ENCODE measurements at regions not wholly inside any gene's neighbourhood (a gene's known extent, or its start where the extent isn't known, plus 50 kb on each side); places are given as distances from the start of the nearest gene placed in this dataset.

DNA sequence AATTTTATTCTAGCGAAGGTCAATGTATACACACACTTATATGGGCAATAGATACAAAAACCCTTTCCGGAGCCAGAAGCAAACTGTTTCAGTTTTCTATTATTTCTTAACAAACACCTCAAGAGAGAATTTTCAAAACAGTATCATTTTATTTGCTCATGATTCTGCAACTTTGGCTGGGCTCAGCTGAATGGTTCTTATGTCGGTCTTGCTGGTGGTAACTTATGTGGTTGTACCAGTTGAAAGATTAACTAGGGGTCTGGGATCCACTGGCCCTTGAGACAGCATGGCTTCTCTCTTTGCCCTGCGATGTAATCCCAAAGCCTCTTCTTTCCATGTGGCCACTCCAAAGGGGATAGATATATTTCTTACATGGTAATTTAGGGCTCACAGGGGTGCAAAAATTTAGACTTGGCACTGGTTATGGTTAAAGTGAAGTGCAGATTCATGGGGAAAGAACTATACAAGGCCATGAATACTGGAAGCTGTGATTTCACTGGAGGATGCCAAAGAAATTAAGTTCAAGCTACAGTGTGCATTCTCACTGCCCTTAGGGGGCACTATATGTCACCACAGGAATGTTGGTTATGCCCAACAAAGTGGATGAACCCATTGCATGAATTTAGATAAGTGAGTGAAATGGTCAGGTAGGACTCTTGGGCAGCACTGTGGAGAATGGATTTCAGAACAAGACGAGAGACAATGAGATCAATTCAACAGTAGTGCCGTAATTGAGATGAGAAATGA is 94.3 kb upstream of the NAV3 start:
- TF ChIP-seq, protein P1, sequence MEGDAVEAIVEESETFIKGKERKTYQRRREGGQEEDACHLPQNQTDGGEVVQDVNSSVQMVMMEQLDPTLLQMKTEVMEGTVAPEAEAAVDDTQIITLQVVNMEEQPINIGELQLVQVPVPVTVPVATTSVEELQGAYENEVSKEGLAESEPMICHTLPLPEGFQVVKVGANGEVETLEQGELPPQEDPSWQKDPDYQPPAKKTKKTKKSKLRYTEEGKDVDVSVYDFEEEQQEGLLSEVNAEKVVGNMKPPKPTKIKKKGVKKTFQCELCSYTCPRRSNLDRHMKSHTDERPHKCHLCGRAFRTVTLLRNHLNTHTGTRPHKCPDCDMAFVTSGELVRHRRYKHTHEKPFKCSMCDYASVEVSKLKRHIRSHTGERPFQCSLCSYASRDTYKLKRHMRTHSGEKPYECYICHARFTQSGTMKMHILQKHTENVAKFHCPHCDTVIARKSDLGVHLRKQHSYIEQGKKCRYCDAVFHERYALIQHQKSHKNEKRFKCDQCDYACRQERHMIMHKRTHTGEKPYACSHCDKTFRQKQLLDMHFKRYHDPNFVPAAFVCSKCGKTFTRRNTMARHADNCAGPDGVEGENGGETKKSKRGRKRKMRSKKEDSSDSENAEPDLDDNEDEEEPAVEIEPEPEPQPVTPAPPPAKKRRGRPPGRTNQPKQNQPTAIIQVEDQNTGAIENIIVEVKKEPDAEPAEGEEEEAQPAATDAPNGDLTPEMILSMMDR (IDR thresholded peaks at IDR 0.05; ENCODE audit: poor library complexity) = no peak
- TF ChIP-seq EZH2phosphoT487 (IDR thresholded peaks at IDR 0.05; ENCODE audit: low read depth, severe bottlenecking, unreplicated experiment) (no peak), EZH2 (IDR thresholded peaks at IDR 0.05; ENCODE audit: borderline replicate concordance) (no peak)
